Neural crest cell (in vitro differentiated cells): ENCODE measurements at regions not wholly inside any gene's neighbourhood (a gene's known extent, or its start where the extent isn't known, plus 50 kb on each side); places are given as distances from the start of the nearest gene placed in this dataset.

Experiments
- DNase-seq: peaks from one replicate; pipeline ENCODE4 v3.0.0; 2021; ENCODE audit warnings: low read depth, mixed read lengths, low spot score
- H3K27ac Mint-ChIP-seq: one replicate; pipeline ENCODE4 v1.8.0; 2021; ENCODE audit warnings: mild to moderate bottlenecking, mixed read lengths; ENCODE audit not compliant: unreplicated experiment
- H3K27me3 Mint-ChIP-seq: 2 replicates; pipeline ENCODE4 v1.8.0; 2021; ENCODE audit warnings: low read depth, mild to moderate bottlenecking, mixed read lengths
- H3K36me3 Mint-ChIP-seq: 2 replicates; pipeline ENCODE4 v1.8.0; 2021; ENCODE audit warnings: low read depth, mild to moderate bottlenecking, mixed read lengths
- H3K4me1 Mint-ChIP-seq: 2 replicates; pipeline ENCODE4 v1.8.0; 2021; ENCODE audit warnings: mixed read lengths
- H3K4me3 Mint-ChIP-seq: one replicate; pipeline ENCODE4 v1.8.0; 2021; ENCODE audit warnings: mild to moderate bottlenecking, mixed read lengths
- H3K9me3 Mint-ChIP-seq: 2 replicates; pipeline ENCODE4 v1.8.0; 2021; ENCODE audit warnings: mixed read lengths
- TF ChIP-seq, protein P1 (sequence below): fragments of 200-600 bp; sonication (generic); conservative IDR thresholded peaks from 2 replicates; pipeline ENCODE4 v1.5.0; 2021; ENCODE audit warnings: antibody characterized with exemption, mild to moderate bottlenecking

DNA sequence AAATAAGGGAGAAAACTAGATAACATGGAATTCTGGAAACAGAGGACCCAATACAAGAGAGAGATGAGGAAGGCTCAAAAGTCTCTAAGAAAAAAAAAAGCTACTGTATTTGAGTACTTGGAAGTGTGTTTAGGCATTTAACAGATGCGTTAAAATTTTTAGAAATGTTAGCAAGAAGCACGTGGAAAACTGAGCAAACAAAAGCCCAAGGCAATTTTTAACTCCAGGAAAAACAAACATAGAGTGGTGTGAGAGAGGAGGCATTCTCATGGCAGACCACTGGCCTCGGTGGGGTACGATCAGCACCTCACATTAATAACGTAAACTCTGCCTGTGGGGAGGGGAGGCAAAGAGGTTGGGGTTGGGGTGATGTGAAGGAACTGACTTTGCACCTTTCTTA is 321.4 kb downstream of the GADD45G start:
- peaks cover 37% of the 10 kb centered on the region for H3K4me1 Mint-ChIP-seq
- H3K36me3 Mint-ChIP-seq = no peaks in the 10 kb centered on the region
- H3K27ac Mint-ChIP-seq = no peak overlapping the region
- H3K9me3 Mint-ChIP-seq = no peaks in the 10 kb centered on the region
- TF ChIP-seq, protein P1, sequence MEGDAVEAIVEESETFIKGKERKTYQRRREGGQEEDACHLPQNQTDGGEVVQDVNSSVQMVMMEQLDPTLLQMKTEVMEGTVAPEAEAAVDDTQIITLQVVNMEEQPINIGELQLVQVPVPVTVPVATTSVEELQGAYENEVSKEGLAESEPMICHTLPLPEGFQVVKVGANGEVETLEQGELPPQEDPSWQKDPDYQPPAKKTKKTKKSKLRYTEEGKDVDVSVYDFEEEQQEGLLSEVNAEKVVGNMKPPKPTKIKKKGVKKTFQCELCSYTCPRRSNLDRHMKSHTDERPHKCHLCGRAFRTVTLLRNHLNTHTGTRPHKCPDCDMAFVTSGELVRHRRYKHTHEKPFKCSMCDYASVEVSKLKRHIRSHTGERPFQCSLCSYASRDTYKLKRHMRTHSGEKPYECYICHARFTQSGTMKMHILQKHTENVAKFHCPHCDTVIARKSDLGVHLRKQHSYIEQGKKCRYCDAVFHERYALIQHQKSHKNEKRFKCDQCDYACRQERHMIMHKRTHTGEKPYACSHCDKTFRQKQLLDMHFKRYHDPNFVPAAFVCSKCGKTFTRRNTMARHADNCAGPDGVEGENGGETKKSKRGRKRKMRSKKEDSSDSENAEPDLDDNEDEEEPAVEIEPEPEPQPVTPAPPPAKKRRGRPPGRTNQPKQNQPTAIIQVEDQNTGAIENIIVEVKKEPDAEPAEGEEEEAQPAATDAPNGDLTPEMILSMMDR = no peak
- peaks cover 7% of the 10 kb centered on the region for H3K27me3 Mint-ChIP-seq
- DNase-seq = no peak
- no peak overlapping the region for H3K4me3 Mint-ChIP-seq

DNA sequence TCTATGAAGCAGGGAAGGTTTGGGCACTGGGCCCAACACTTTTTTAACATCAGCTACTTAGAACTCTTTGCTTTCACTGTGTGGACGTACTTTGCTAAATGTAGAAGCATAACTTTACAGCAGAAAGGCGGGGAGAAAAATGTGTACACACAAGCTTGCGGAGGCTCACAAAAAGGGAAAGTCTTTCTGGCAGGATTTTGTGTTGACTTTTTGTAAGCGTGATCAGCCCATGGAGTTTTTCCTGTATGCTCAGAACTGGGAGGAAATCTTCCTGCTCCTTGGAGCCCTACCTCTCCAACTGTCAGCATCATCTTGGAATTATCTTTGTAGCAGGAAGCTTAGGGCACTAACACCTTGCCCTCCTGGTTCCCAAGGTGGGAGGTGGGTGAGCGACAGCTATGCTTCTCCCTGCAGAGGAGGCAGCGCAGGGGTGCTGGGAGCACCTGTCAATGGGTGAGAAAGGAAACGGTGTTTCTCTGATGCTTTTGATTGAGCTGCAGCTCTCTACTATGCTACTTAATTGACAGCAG is 321.9 kb downstream of the GADD45G start:
- no peak overlapping the region for H3K27ac Mint-ChIP-seq
- TF ChIP-seq, protein P1 = no peak
- H3K27me3 Mint-ChIP-seq = peaks cover 7% of the 10 kb centered on the region
- peaks cover 42% of the 10 kb centered on the region for H3K4me1 Mint-ChIP-seq
- H3K4me3 Mint-ChIP-seq = no peak overlapping the region
- DNase-seq = no peak
- no peaks in the 10 kb centered on the region for H3K9me3 Mint-ChIP-seq
- no peaks in the 10 kb centered on the region for H3K36me3 Mint-ChIP-seq

DNA sequence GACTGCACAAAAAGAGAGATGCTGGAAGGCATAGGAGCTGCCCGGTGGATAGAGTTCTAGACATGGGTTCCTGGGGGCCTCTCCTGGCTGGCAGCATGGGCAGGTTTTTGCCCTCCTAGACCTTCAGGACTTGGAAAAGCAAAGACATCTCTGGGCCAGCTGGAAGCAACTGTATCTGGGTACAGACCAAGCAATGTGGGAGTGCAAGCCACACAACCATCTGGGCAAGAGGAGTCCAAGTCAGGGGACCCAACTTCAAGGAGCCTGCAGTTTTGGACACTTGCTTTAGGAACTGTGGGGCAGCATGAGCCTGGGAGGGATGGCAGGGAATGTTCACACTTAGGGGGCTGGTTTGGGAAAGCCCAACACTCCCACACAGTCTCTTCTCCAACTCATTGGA is 323.3 kb downstream of the GADD45G start:
- peaks cover 7% of the 10 kb centered on the region for H3K27me3 Mint-ChIP-seq
- H3K4me3 Mint-ChIP-seq = no peak overlapping the region
- H3K9me3 Mint-ChIP-seq = peaks cover 5% of the 10 kb centered on the region
- TF ChIP-seq, protein P1 = no peak
- no peak for DNase-seq
- H3K27ac Mint-ChIP-seq = no peak overlapping the region
- peaks cover 2% of the 10 kb centered on the region for H3K36me3 Mint-ChIP-seq
- H3K4me1 Mint-ChIP-seq = peaks cover 43% of the 10 kb centered on the region

DNA sequence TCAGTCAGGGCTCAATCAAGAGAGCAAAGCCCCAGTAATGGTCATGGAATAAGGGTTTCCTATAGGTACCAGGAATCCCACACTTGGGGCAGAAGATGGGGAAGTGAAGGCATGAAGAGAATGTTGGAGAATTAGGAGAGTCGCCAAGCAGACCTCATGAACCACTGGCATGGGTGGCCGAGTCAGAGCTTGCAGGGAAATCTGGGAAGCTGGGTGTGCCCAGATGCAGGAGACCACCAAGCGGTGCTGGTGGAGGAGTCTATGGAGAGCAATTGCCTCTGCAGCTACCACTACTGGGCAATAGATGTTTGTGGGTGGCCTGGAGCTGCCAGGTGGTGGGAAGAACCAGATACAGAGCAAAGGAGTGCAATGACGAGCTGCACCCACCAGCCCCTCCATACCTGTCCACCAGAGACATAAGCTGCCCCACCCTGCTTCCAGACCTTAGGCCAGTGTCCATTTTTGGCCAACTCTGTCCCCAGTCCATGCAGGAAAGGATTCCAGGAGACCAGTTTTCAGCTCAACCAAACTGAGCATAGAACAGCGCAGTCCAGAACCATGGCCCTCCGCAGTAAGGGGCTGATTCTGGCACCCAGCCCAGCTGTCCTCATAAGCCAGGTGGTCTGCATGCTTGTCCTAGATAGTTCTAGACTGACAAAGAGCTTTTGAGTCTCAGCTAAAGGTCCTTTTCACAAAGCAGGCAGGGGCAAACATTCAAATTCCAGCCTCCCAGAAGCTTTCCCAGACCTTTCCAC is 323.9 kb downstream of the GADD45G start:
- no peak overlapping the region for H3K27ac Mint-ChIP-seq
- H3K4me1 Mint-ChIP-seq = peaks cover 39% of the 10 kb centered on the region
- peaks cover 2% of the 10 kb centered on the region for H3K36me3 Mint-ChIP-seq
- TF ChIP-seq, protein P1 = no peak
- H3K9me3 Mint-ChIP-seq = peaks cover 5% of the 10 kb centered on the region
- H3K27me3 Mint-ChIP-seq = peaks cover 5% of the 10 kb centered on the region
- no peak overlapping the region for H3K4me3 Mint-ChIP-seq
- no peak for DNase-seq

DNA sequence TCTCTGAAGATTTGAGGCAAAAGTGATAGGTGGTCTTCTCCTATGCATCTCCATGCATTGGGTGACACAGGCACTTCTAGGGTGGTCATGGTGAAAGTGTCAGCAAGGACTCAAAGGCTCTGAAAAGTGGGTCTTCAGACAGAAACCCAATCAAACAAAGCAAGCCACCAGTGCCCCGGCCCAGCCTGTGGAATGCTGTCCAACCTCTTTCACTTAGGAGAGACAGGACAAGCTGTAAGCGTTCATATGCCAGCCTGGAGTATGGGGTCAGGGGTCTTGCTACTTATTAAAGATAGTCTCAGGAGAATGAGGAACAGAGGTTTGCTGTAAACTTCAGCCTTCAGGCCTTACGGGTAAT is 324.5 kb downstream of the GADD45G start:
- Mint-ChIP-seq H3K4me1 (peaks cover 33% of the 10 kb centered on the region), H3K4me3 (no peak overlapping the region), H3K36me3 (peaks cover 2% of the 10 kb centered on the region), H3K9me3 (peaks cover 5% of the 10 kb centered on the region), H3K27me3 (peaks cover 3% of the 10 kb centered on the region), H3K27ac (no peak overlapping the region)
- no peak for DNase-seq
- TF ChIP-seq, protein P1 = no peak
